ENCODE measurements at regions not wholly inside any gene's neighbourhood (a gene's known extent, or its start where the extent isn't known, plus 50 kb on each side); places are given as distances from the start of the nearest gene placed in this dataset.
"Not testable (repeated sequence)": the region's sequence is repeated elsewhere in the genome, so short reads cannot be mapped to it uniquely, and the experiment has no call there.

- TF ChIP-seq POLR2A, CTCF (IDR thresholded peaks at IDR 0.05): not testable (repeated sequence)
These were observed 177.9 kb upstream of the KCTD7 start for GRCh38 chr7:66450814-66451213.
